ENCODE measurements at regions not wholly inside any gene's neighbourhood (a gene's known extent, or its start where the extent isn't known, plus 50 kb on each side); places are given as distances from the start of the nearest gene placed in this dataset.

- no peak for TF ChIP-seq MAX (IDR thresholded peaks at IDR 0.05)
- TF ChIP-seq TEAD4 (IDR thresholded peaks at IDR 0.05): no peak
- TF ChIP-seq EP300 (IDR thresholded peaks at IDR 0.05; ENCODE audit: borderline replicate concordance): no peak
- no peak for TF ChIP-seq REST (IDR thresholded peaks at IDR 0.05; ENCODE audit: low read depth)
- no peak for TF ChIP-seq RAD21 (IDR thresholded peaks at IDR 0.05; ENCODE audit: low read depth)
- no peak for TF ChIP-seq NFIC (IDR thresholded peaks at IDR 0.05)
- TF ChIP-seq ZBTB7A (IDR thresholded peaks at IDR 0.05; ENCODE audit: low read depth): no peak
- TF ChIP-seq CEBPB (IDR thresholded peaks at IDR 0.05): no peak
- TF ChIP-seq TAF1 (IDR thresholded peaks at IDR 0.05; ENCODE audit: low read depth): no peak
- no peak for TF ChIP-seq CREB1 (IDR thresholded peaks at IDR 0.05; ENCODE audit: low read depth)
- TF ChIP-seq TCF12 (IDR thresholded peaks at IDR 0.05; ENCODE audit: low read depth): no peak
Measured at GRCh38 chr4:134309715-134310114, 108.1 kb upstream of the PABPC4L start.
